ENCODE measurements at regions not wholly inside any gene's neighbourhood (a gene's known extent, or its start where the extent isn't known, plus 50 kb on each side); places are given as distances from the start of the nearest gene placed in this dataset.

DNA sequence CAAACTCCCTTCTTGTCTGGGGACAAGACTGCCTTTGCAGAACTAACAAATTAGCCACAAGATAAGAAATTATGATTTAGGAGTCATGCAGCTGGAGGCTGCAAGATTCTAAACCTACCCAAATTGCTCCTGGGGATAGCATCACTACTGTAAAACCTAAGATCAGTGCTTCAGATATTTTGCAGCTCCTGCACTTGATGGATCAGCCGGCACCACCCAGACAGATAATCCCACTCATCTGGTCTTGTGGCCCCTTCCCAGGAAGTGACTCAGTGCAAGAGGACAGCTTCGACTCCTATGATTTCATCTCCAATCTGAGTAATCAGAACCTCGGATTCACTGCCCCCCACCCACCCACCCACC, 181.9 kb downstream of the AKR1D1 start:
- Mint-ChIP-seq H3K27me3 (peaks cover 2% of the 10 kb centered on the region), H3K9me3 (ENCODE audit: low read depth) (no peaks in the 10 kb centered on the region), H3K27ac (no peak overlapping the region), H3K4me1 (ENCODE audit: low read depth) (peaks cover 2% of the 10 kb centered on the region), H3K36me3 (no peaks in the 10 kb centered on the region), H3K4me3 (no peak overlapping the region)

- no peak overlapping the region for H3K27ac Mint-ChIP-seq
- peaks cover 2% of the 10 kb centered on the region for H3K4me1 Mint-ChIP-seq (ENCODE audit: low read depth)
- no peaks in the 10 kb centered on the region for H3K36me3 Mint-ChIP-seq
- no peak overlapping the region for H3K4me3 Mint-ChIP-seq
- peaks cover 2% of the 10 kb centered on the region for H3K27me3 Mint-ChIP-seq
- H3K9me3 Mint-ChIP-seq (ENCODE audit: low read depth), result no peaks in the 10 kb centered on the region
Measured at GRCh38 chr7:138259675-138260074, 183.4 kb downstream of the AKR1D1 start.

DNA sequence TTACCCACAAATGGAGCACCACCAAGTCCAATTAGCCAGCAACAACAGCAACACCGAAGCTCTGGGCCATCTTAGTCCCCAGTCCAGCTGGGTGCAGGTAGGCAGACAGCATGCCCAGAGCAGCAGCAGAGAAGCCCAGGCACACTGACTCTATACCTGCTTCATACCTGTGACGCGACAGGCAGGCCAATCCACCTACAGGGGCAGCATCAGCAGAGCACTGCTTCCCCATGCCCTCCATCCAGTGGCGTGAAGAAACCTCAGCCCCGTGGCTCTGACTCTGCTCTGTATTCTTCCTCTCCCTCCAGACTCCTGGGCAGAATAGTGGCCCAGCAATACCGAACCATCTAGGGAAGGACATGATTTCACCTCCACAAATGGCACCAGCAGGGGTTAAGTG, 191.7 kb downstream of the AKR1D1 start:
- Mint-ChIP-seq H3K4me1 (ENCODE audit: low read depth) (no peaks in the 10 kb centered on the region), H3K36me3 (no peaks in the 10 kb centered on the region), H3K9me3 (ENCODE audit: low read depth) (no peaks in the 10 kb centered on the region), H3K27me3 (peaks cover 1% of the 10 kb centered on the region), H3K27ac (no peak overlapping the region), H3K4me3 (no peak overlapping the region)

GRCh38 chr7:138276891-138277290, 183.2 kb upstream of the TRIM24 start:
- Mint-ChIP-seq H3K36me3 (no peaks in the 10 kb centered on the region), H3K9me3 (ENCODE audit: low read depth) (no peaks in the 10 kb centered on the region), H3K27ac (no peak overlapping the region), H3K4me1 (ENCODE audit: low read depth) (no peaks in the 10 kb centered on the region), H3K4me3 (no peak overlapping the region), H3K27me3 (peaks cover 3% of the 10 kb centered on the region)

- Mint-ChIP-seq H3K27me3 (peaks cover 2% of the 10 kb centered on the region), H3K36me3 (no peaks in the 10 kb centered on the region), H3K4me1 (ENCODE audit: low read depth) (no peaks in the 10 kb centered on the region), H3K4me3 (no peak overlapping the region), H3K9me3 (ENCODE audit: low read depth) (no peaks in the 10 kb centered on the region), H3K27ac (no peak overlapping the region)
Measured at GRCh38 chr7:138278601-138279000, 181.5 kb upstream of the TRIM24 start.

GRCh38 chr7:138282997-138283396, 177.1 kb upstream of the TRIM24 start:
- Mint-ChIP-seq H3K4me3 (no peak overlapping the region), H3K4me1 (ENCODE audit: low read depth) (no peaks in the 10 kb centered on the region), H3K36me3 (no peaks in the 10 kb centered on the region), H3K27ac (no peak overlapping the region), H3K27me3 (peaks cover 2% of the 10 kb centered on the region), H3K9me3 (ENCODE audit: low read depth) (no peaks in the 10 kb centered on the region)

GRCh38 chr7:138285129-138285528, 174.9 kb upstream of the TRIM24 start:
- Mint-ChIP-seq H3K4me1 (ENCODE audit: low read depth) (no peaks in the 10 kb centered on the region), H3K4me3 (no peak overlapping the region), H3K27ac (no peak overlapping the region), H3K9me3 (ENCODE audit: low read depth) (peaks cover 11% of the 10 kb centered on the region), H3K27me3 (no peaks in the 10 kb centered on the region), H3K36me3 (peaks cover 2% of the 10 kb centered on the region)

DNA sequence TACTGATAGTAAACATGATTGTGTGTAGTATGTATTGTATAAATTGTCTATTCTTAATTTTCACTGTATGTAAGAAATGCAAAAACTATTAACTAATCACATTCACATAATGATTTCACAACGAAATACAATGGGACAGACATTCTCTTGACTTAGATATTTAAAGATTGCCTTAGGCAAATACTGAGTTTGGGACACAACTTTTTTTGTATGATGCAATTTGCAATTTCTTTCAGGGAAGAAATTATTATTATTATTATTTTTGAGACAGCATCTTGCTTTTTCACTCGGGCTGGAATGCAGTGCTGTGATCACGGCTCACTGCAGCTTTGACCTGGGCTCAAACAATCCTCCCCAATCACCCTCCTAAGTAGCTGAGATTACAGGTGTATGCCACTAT, 173.2 kb upstream of the TRIM24 start:
- peaks cover 2% of the 10 kb centered on the region for H3K36me3 Mint-ChIP-seq
- H3K27ac Mint-ChIP-seq, result no peak overlapping the region
- H3K9me3 Mint-ChIP-seq (ENCODE audit: low read depth), result peaks cover 11% of the 10 kb centered on the region
- H3K4me1 Mint-ChIP-seq (ENCODE audit: low read depth), result no peaks in the 10 kb centered on the region
- H3K27me3 Mint-ChIP-seq, result no peaks in the 10 kb centered on the region
- H3K4me3 Mint-ChIP-seq, result no peak overlapping the region

GRCh38 chr7:138287549-138287948, 172.5 kb upstream of the TRIM24 start:
- Mint-ChIP-seq H3K9me3 (ENCODE audit: low read depth) (peaks cover 11% of the 10 kb centered on the region), H3K27ac (no peak overlapping the region), H3K4me1 (ENCODE audit: low read depth) (no peaks in the 10 kb centered on the region), H3K36me3 (peaks cover 2% of the 10 kb centered on the region), H3K27me3 (no peaks in the 10 kb centered on the region), H3K4me3 (no peak overlapping the region)

DNA sequence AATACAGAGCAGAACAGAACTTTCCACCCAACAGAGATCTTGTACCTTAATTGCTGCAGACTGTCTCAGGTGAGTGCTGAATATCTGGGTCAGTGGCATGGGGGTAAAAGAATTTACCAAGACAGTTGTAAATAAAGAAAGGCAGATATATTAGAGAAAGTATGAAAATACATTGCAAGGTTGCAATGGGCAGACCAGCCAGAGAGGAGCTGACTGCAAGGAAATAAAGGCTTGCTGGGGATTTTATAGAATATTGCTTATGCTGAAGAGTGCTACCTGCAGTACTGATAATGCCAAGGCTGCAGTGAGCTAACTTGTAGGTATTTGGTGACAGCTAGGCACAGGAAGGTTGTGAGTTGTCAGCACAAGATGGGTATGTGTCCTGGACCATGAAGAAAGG, 171.0 kb upstream of the TRIM24 start:
- peaks cover 2% of the 10 kb centered on the region for H3K36me3 Mint-ChIP-seq
- peaks cover 11% of the 10 kb centered on the region for H3K9me3 Mint-ChIP-seq (ENCODE audit: low read depth)
- no peaks in the 10 kb centered on the region for H3K27me3 Mint-ChIP-seq
- H3K4me1 Mint-ChIP-seq (ENCODE audit: low read depth), result no peaks in the 10 kb centered on the region
- no peak overlapping the region for H3K4me3 Mint-ChIP-seq
- H3K27ac Mint-ChIP-seq, result no peak overlapping the region

DNA sequence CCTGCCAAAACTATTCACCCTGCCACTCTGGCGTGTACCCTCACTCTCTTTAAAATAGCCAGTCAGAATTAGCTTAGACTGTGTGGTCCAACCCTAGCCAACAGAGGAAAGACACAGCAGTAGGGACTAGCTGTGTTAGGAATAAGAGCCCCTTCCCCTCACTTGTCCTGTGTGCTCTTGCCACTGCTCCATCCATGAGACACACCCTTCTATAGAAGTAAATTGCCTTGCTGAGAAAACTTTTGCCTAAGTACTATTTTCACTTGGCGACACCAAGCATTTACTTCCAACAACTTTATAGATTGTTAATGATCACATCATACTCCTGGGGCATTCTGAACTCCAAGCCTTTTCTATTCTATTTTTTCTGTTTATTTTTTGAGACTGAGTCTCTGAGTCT, 170.2 kb upstream of the TRIM24 start:
- H3K36me3 Mint-ChIP-seq, result peaks cover 2% of the 10 kb centered on the region
- no peak overlapping the region for H3K27ac Mint-ChIP-seq
- no peaks in the 10 kb centered on the region for H3K4me1 Mint-ChIP-seq (ENCODE audit: low read depth)
- H3K27me3 Mint-ChIP-seq, result no peaks in the 10 kb centered on the region
- peaks cover 11% of the 10 kb centered on the region for H3K9me3 Mint-ChIP-seq (ENCODE audit: low read depth)
- H3K4me3 Mint-ChIP-seq, result no peak overlapping the region

DNA sequence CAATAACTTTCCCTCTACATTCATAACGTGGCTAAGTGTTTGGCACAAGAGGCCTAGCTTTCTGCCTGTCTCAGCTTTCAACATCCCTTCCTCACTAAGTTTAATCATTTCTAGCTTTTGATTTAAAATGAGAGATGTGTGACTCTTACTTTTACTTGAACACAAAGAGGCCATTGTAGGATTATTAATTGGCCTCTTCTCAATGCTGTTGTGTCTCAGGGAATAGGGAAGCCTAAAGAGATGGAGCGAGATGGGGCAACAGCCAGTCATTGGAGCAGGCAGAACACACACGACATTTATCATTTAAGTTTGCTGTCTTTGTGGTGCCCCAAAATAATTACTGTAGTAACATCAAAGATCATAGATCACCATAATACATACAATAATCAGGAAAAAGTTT, 167.1 kb upstream of the TRIM24 start:
- H3K36me3 Mint-ChIP-seq, result peaks cover 2% of the 10 kb centered on the region

DNA sequence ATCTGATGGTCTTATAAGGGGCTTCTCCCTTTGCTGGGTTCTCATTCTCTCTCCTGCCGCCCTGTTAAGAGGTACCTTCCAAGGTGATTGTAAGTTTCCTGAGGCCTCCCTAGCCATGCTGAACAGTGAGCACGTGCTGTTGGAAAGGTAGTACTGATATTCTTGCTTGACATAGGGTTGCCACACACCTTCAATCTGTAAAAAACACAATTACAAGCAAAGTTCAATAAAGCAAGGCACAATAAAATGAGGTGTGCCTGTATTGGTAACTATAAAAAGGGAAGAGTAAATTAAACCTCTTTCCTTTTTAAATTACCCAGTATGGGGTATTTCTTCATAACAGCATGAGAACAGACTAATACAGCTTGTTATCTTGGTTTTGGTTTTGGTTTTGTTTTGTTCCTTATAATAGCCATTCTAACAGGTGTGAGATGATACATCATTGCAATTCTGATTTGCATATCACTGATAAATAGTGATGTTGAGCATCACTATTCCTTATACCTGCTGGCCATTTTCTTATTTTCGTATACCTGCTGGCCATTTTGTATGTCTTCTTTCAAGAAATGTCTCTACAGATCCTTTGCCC, 164.9 kb upstream of the TRIM24 start:
- H3K4me3 Mint-ChIP-seq, result no peak overlapping the region
- no peaks in the 10 kb centered on the region for H3K4me1 Mint-ChIP-seq (ENCODE audit: low read depth)
- H3K27me3 Mint-ChIP-seq, result no peaks in the 10 kb centered on the region
- H3K36me3 Mint-ChIP-seq, result no peaks in the 10 kb centered on the region
- H3K9me3 Mint-ChIP-seq (ENCODE audit: low read depth), result no peaks in the 10 kb centered on the region
- no peak overlapping the region for H3K27ac Mint-ChIP-seq

More for the DNA sequence above, 167.1 kb upstream of the TRIM24 start:
- Mint-ChIP-seq H3K4me1 (ENCODE audit: low read depth) (no peaks in the 10 kb centered on the region), H3K4me3 (no peak overlapping the region), H3K9me3 (ENCODE audit: low read depth) (peaks cover 11% of the 10 kb centered on the region), H3K27me3 (no peaks in the 10 kb centered on the region), H3K27ac (no peak overlapping the region)

DNA sequence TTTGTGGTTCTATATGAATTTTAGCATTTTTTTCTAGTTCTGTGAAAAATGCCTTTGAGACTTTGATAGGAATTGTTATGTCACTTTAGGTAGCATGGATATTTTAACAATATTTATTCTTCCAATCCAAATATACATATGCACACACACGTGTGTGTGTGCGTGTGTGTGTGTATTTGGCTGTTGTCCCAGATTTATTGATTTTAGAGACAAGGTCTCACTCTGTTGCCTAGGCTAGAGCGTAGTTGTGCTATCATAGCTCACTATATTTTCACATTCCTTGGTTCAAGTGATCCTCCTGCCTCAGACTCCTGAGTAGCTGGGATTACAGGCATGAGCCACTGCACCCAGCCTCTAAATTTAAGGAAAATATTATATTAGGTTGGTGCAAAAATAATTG, 162.5 kb upstream of the TRIM24 start:
- Mint-ChIP-seq H3K4me1 (ENCODE audit: low read depth) (no peaks in the 10 kb centered on the region), H3K27me3 (no peaks in the 10 kb centered on the region), H3K9me3 (ENCODE audit: low read depth) (no peaks in the 10 kb centered on the region), H3K4me3 (no peak overlapping the region), H3K36me3 (no peaks in the 10 kb centered on the region), H3K27ac (no peak overlapping the region)

- H3K4me1 Mint-ChIP-seq (ENCODE audit: low read depth), result no peaks in the 10 kb centered on the region
- H3K27ac Mint-ChIP-seq, result no peak overlapping the region
- no peaks in the 10 kb centered on the region for H3K9me3 Mint-ChIP-seq (ENCODE audit: low read depth)
- H3K27me3 Mint-ChIP-seq, result no peaks in the 10 kb centered on the region
- no peak overlapping the region for H3K4me3 Mint-ChIP-seq
- H3K36me3 Mint-ChIP-seq, result no peaks in the 10 kb centered on the region
Measured at GRCh38 chr7:138299066-138299465, 161.0 kb upstream of the TRIM24 start.

GRCh38 chr7:138303230-138304070, 156.6 kb upstream of the TRIM24 start:
- no peaks in the 10 kb centered on the region for H3K36me3 Mint-ChIP-seq
- no peaks in the 10 kb centered on the region for H3K27me3 Mint-ChIP-seq
- no peak overlapping the region for H3K4me3 Mint-ChIP-seq
- no peak overlapping the region for H3K27ac Mint-ChIP-seq
- H3K4me1 Mint-ChIP-seq (ENCODE audit: low read depth), result no peaks in the 10 kb centered on the region
- H3K9me3 Mint-ChIP-seq (ENCODE audit: low read depth), result no peaks in the 10 kb centered on the region

Measured in activated naive CD8-positive, alpha-beta T cell (primary cell).